ENCODE measurements at regions not wholly inside any gene's neighbourhood (a gene's known extent, or its start where the extent isn't known, plus 50 kb on each side); places are given as distances from the start of the nearest gene placed in this dataset.

DNA sequence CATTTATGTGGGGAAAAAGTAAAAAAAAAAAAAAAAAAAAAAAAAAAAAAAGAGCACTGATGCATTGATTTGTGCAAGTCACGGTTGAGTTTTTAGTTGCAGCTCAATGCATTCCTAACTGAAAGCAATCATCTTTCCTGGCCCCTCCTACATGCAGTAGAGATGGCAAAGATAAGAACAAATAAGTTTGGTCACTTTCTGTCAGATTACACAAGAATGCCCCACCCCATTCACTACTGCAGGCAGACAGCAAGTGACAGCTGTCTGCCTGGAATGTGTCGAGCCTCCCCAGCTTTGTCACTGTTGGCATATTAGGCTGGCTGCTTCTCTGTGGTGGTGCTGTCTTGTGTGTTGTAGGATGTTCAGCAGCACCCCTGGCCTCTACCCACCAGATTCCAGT, 243.5 kb downstream of the FOXL1 start:
- no peak for DNase-seq
- no peak overlapping the region for H3K27ac ChIP-seq (ENCODE audit: low read depth in 2 of 2, low read length in 2 of 2)
- TF ChIP-seq, protein P1, sequence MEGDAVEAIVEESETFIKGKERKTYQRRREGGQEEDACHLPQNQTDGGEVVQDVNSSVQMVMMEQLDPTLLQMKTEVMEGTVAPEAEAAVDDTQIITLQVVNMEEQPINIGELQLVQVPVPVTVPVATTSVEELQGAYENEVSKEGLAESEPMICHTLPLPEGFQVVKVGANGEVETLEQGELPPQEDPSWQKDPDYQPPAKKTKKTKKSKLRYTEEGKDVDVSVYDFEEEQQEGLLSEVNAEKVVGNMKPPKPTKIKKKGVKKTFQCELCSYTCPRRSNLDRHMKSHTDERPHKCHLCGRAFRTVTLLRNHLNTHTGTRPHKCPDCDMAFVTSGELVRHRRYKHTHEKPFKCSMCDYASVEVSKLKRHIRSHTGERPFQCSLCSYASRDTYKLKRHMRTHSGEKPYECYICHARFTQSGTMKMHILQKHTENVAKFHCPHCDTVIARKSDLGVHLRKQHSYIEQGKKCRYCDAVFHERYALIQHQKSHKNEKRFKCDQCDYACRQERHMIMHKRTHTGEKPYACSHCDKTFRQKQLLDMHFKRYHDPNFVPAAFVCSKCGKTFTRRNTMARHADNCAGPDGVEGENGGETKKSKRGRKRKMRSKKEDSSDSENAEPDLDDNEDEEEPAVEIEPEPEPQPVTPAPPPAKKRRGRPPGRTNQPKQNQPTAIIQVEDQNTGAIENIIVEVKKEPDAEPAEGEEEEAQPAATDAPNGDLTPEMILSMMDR (IDR thresholded peaks at IDR 0.05; ENCODE audit: borderline replicate concordance, extremely low read depth, insufficient read depth) = no peak
- H3K9ac ChIP-seq (ENCODE audit: low read length in 3 of 3) = no peak overlapping the region
- no peaks in the 10 kb centered on the region for H3K4me1 ChIP-seq (ENCODE audit: control insufficient read depth in 2 of 3, insufficient read depth in 2 of 3, low read depth in 1 of 3, low read length in 3 of 3)
- no peak overlapping the region for H3K4me3 ChIP-seq (ENCODE audit: low read length in 3 of 3)
- no peaks in the 10 kb centered on the region for H3K27me3 ChIP-seq (ENCODE audit: control insufficient read depth, insufficient read depth, low read length)
- no peak for FAIRE-seq
- no peaks in the 10 kb centered on the region for H3K9me3 ChIP-seq (ENCODE audit: control insufficient read depth in 2 of 3, insufficient read depth in 1 of 3, low read length in 3 of 3)
- intact Hi-C loops (cut with DNase I) = no loop called here
- no peaks in the 10 kb centered on the region for H3K36me3 ChIP-seq (ENCODE audit: control insufficient read depth in 2 of 3, insufficient read depth in 3 of 3, low read length in 3 of 3)

DNA sequence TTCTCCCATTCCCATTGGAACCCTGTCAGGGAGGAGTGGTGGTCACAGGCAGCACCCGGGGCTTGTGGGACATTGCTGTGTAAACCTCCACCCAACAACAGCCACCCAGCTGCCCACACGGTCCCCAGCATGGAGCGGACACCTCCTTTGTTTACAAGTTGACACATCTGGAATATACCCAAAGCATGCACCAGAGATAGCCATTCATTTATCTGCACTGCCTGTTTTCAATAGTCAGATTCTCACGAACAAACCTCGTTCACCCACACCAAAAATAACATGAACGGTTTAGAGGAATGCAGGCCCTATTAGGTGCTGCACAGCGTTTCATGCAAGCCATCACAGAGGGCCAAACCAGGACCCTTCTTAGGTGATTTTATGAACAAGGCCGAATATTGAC, 244.8 kb downstream of the FOXL1 start:
- TF ChIP-seq, protein P1 (IDR thresholded peaks at IDR 0.05; ENCODE audit: borderline replicate concordance, extremely low read depth, insufficient read depth) = no peak
- H3K36me3 ChIP-seq (ENCODE audit: control insufficient read depth in 2 of 3, insufficient read depth in 3 of 3, low read length in 3 of 3) = no peaks in the 10 kb centered on the region
- DNase-seq (no peak), FAIRE-seq (no peak)
- H3K4me3 ChIP-seq (ENCODE audit: low read length in 3 of 3) = no peak overlapping the region
- no peaks in the 10 kb centered on the region for H3K9me3 ChIP-seq (ENCODE audit: control insufficient read depth in 2 of 3, insufficient read depth in 1 of 3, low read length in 3 of 3)
- no peak overlapping the region for H3K9ac ChIP-seq (ENCODE audit: low read length in 3 of 3)
- intact Hi-C loops (cut with DNase I) = no loop called here
- H3K4me1 ChIP-seq (ENCODE audit: control insufficient read depth in 2 of 3, insufficient read depth in 2 of 3, low read depth in 1 of 3, low read length in 3 of 3) = no peaks in the 10 kb centered on the region
- no peaks in the 10 kb centered on the region for H3K27me3 ChIP-seq (ENCODE audit: control insufficient read depth, insufficient read depth, low read length)
- H3K27ac ChIP-seq (ENCODE audit: low read depth in 2 of 2, low read length in 2 of 2) = no peak overlapping the region

DNA sequence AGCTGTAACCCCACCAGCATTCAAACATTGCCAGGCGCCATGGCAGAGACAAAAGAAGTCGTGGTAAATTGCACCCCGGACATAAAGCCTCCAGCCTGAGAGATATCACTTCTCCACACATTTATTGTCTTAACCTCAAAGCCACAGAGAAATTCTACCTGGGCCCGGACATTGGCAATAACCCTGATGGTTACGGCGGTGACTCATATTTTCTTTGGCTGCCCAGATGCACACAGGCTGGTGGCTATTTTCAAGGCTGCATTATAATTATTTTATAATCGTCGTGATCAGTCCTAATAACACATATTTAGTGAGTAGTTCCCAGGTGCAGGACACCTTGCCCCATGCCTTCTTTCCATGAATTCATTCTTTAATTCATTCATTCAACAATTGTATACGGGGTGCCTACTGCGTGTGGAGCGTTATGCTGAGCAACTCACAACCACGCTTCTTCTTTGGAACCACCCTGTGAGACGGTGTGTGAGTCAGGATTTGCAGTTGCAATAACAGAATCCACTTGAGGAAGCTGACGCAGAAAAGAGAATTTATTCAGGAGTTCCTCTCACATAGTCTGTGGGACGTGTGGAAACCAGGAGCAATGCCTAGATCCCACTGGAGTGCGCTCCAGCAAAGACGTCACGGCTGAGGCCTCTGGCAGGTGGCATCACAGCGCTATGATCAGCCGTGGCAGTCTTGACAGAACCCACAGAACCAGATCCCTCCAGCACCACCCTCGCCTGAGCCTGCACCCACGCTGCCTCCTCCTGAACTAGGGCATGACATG, 245.7 kb downstream of the FOXL1 start:
- TF ChIP-seq, protein P1 (IDR thresholded peaks at IDR 0.05; ENCODE audit: borderline replicate concordance, extremely low read depth, insufficient read depth) = no peak
- no peak overlapping the region for H3K27ac ChIP-seq (ENCODE audit: low read depth in 2 of 2, low read length in 2 of 2)
- H3K4me1 ChIP-seq (ENCODE audit: control insufficient read depth in 2 of 3, insufficient read depth in 2 of 3, low read depth in 1 of 3, low read length in 3 of 3) = no peaks in the 10 kb centered on the region
- H3K4me3 ChIP-seq (ENCODE audit: low read length in 3 of 3) = no peak overlapping the region
- no peak for FAIRE-seq
- no peaks in the 10 kb centered on the region for H3K9me3 ChIP-seq (ENCODE audit: control insufficient read depth in 2 of 3, insufficient read depth in 1 of 3, low read length in 3 of 3)
- no peak overlapping the region for H3K9ac ChIP-seq (ENCODE audit: low read length in 3 of 3)
- intact Hi-C loops (cut with DNase I) = no loop called here
- DNase-seq = no peak
- H3K27me3 ChIP-seq (ENCODE audit: control insufficient read depth, insufficient read depth, low read length) = no peaks in the 10 kb centered on the region
- no peaks in the 10 kb centered on the region for H3K36me3 ChIP-seq (ENCODE audit: control insufficient read depth in 2 of 3, insufficient read depth in 3 of 3, low read length in 3 of 3)

Data from kidney (tissue), 13 donors.